Transverse colon (tissue), 3 donors: ENCODE measurements at regions not wholly inside any gene's neighbourhood (a gene's known extent, or its start where the extent isn't known, plus 50 kb on each side); places are given as distances from the start of the nearest gene placed in this dataset.
"Not testable (repeated sequence)": the region's sequence is repeated elsewhere in the genome, so short reads cannot be mapped to it uniquely, and the experiment has no call there.

Source experiments
- POLR2A ChIP-seq: fragments of 450-650 bp; IDR thresholded peaks from one replicate; pipeline ENCODE4 v1.6.1; 2016; ENCODE audit warnings: antibody characterized with exemption, mild to moderate bottlenecking, moderate library complexity
- TF ChIP-seq, protein P1 (sequence below), 5 experiments: fragments of 200-600 bp in 3 of 5; fragments of 450-650 bp in 2 of 5; sonication (generic) in 3 of 5; IDR thresholded peaks; 1 replicate in 2 of 5; 2 replicates in 3 of 5; pipeline ENCODE4 v1.5.1; 2016 to 2017; ENCODE audit warnings: antibody characterized with exemption in 5 of 5, inconsistent platforms in 3 of 5, mild to moderate bottlenecking in 2 of 5, moderate library complexity in 1 of 5

DNA sequence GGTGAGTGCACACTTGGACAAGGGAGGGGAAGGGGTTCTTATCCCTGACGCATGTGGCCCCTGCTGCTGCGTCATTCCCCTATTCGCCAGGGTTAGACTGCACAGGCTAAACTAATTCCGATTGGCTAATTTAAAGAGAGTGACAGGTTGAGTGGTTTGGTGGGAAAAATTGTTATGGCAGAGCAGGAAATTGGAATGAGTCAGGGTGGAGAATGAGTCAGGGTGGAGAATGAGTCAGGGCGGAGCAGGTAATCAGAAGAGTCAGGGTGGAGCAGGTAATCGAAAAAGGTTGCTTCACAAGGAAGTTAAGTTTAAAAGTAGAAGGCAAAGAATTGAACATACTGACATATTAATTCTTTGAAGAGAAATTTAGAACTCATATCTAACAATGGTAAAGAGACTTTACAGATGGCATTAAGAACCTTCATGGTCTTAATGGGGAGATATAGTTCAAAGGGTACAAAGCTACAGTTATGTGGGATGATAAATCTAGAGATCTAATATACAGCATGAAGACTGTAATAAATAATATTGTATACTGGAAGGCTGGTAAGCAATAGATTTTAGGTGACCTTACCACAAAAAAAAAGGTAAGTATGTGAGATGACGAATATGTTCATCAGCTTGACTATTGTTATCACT, 60.5 kb upstream of the XPO1 start:
- TF ChIP-seq, protein P1, sequence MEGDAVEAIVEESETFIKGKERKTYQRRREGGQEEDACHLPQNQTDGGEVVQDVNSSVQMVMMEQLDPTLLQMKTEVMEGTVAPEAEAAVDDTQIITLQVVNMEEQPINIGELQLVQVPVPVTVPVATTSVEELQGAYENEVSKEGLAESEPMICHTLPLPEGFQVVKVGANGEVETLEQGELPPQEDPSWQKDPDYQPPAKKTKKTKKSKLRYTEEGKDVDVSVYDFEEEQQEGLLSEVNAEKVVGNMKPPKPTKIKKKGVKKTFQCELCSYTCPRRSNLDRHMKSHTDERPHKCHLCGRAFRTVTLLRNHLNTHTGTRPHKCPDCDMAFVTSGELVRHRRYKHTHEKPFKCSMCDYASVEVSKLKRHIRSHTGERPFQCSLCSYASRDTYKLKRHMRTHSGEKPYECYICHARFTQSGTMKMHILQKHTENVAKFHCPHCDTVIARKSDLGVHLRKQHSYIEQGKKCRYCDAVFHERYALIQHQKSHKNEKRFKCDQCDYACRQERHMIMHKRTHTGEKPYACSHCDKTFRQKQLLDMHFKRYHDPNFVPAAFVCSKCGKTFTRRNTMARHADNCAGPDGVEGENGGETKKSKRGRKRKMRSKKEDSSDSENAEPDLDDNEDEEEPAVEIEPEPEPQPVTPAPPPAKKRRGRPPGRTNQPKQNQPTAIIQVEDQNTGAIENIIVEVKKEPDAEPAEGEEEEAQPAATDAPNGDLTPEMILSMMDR (IDR thresholded peaks at IDR 0.05), result not testable (repeated sequence)
- not testable (repeated sequence) for TF ChIP-seq POLR2A
